OCI-LY3 (cell line): ENCODE measurements at regions not wholly inside any gene's neighbourhood (a gene's known extent, or its start where the extent isn't known, plus 50 kb on each side); places are given as distances from the start of the nearest gene placed in this dataset.

Experiments
- CTCF ChIP-seq: fragments of 200-600, 300-600 bp; sonication (generic); IDR thresholded peaks from 2 replicates; pipeline ENCODE4 v1.5.1; 2014; ENCODE audit warnings: antibody characterized with exemption, low read length, low read depth
- EZH2phosphoT487 ChIP-seq: fragments of 200-600 bp; shearing (Covaris generic); IDR thresholded peaks from 2 replicates; pipeline ENCODE4 v1.6.1; 2018; ENCODE audit warnings: antibody characterized with exemption, mixed run types, low read depth

- TF ChIP-seq CTCF (no peak), EZH2phosphoT487 (no peak)
Observed at GRCh38 chr2:173446722-173447121, 92.0 kb downstream of the CDCA7 start.
